GM12892 (cell line): ENCODE measurements at regions not wholly inside any gene's neighbourhood (a gene's known extent, or its start where the extent isn't known, plus 50 kb on each side); places are given as distances from the start of the nearest gene placed in this dataset.

Source experiments
- POLR2A ChIP-seq: IDR thresholded peaks from 2 replicates; pipeline ENCODE4 v1.6.1; 2011; ENCODE audit warnings: low read depth, low read length, control low read depth
- POLR2AphosphoS5 ChIP-seq: IDR thresholded peaks from 2 replicates; pipeline ENCODE4 v1.6.1; 2011; ENCODE audit warnings: low read depth, low read length, control low read depth
- TAF1 ChIP-seq: IDR thresholded peaks from 2 replicates; pipeline ENCODE4 v1.6.1; 2011; ENCODE audit warnings: low read depth, mild to moderate bottlenecking, control low read depth, low read length, borderline replicate concordance

DNA sequence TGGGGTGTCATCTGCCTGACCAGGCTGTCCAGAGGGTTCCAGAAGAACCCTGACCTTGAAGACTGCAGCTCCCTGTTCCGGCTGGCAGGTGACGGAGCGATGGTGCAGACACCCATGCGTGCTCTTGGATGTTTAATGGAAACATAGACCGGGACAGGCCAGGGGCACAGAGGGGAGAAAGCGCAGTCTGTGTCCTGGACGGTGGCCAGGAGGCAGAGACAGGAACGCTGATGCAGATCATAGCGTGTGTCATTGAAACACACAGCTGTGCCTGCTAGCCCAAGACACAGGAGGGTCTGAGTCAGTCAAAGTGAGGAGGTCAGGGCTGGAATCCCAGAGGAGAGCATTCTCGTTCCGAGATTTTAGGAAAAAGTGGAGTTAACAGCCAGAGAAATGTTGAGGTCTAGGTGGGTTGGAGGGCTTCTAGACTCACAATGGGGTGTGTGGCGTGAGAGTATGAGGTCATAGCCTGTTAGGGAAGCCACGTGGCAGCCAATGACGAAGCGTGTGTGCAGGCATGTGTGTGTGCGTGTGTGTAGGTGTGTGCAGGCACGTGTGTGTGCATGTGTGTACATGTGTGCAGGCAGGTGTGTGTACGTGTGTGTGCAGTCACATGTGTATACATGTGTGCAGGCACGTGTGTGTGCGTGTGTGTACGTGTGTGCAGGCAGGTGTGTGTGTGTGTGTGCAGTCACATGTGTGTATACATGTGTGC is 167.0 kb downstream of the ERMARD start:
- TF ChIP-seq POLR2A (no peak), POLR2AphosphoS5 (no peak), TAF1 (no peak)
